Heart left ventricle (tissue), 16 donors: ENCODE measurements at regions not wholly inside any gene's neighbourhood (a gene's known extent, or its start where the extent isn't known, plus 50 kb on each side); places are given as distances from the start of the nearest gene placed in this dataset.

Source experiments
- ATAC-seq, 4 donors: fragments of 200-7000 bp; cut with Tn5 transposase; one replicate each; pipeline ENCODE4 v1.9.1; 2020 to 2022; ENCODE audit warnings: moderate library complexity in 4 of 4, mild to moderate bottlenecking in 3 of 4, moderate number of reproducible peaks in 1 of 4
- DNase-seq, 5 donors: peaks; one replicate each; pipeline ENCODE4 v3.0.0-alpha.2; 2020
- H3K27ac ChIP-seq, 12 donors: fragments of 200-600 bp; sonication (generic) in 4 of 12; one replicate each; pipeline versions ENCODE4 v1.5.0 to v1.8.0; 2016 to 2022; ENCODE audit warnings: mild to moderate bottlenecking in 2 of 12
- H3K27me3 ChIP-seq, 9 donors: fragments of 200-600 bp; sonication (generic) in 2 of 9; one replicate each; pipeline versions ENCODE4 v1.5.1 to v1.8.0; 2016 to 2022; ENCODE audit warnings: mild to moderate bottlenecking in 3 of 9
- H3K36me3 ChIP-seq, 9 donors: fragments of 200-600 bp; sonication (generic) in 2 of 9; one replicate each; pipeline versions ENCODE4 v1.5.0 to v1.8.0; 2018 to 2022; ENCODE audit warnings: mild to moderate bottlenecking in 2 of 9
- H3K4me1 ChIP-seq, 12 donors: fragments of 200-600 bp; sonication (generic) in 4 of 12; one replicate each; pipeline versions ENCODE4 v1.5.0 to v1.8.0; 2016 to 2022; ENCODE audit warnings: mild to moderate bottlenecking in 3 of 12
- H3K4me3 ChIP-seq, 12 donors: fragments of 200-600 bp; sonication (generic) in 4 of 12; one replicate each; pipeline versions ENCODE4 v1.5.0 to v1.8.0; 2017 to 2022; ENCODE audit warnings: mild to moderate bottlenecking in 9 of 12, moderate library complexity in 4 of 12
- H3K9me3 ChIP-seq, 12 donors: fragments of 200-600 bp; sonication (generic) in 4 of 12; one replicate each; pipeline versions ENCODE4 v1.5.0 to v1.8.0; 2016 to 2022; ENCODE audit warnings: mild to moderate bottlenecking in 1 of 12
- CTCF ChIP-seq, 12 donors: fragments of 200-600 bp; sonication (generic) in 4 of 12; IDR thresholded peaks; one replicate each; pipeline versions ENCODE4 v1.5.0 to v1.8.0; 2018 to 2022; ENCODE audit warnings: antibody characterized with exemption in 12 of 12, mild to moderate bottlenecking in 5 of 12
- POLR2A ChIP-seq, 2 donors: fragments of 450-650 bp; IDR thresholded peaks; one replicate each; pipeline ENCODE4 v1.6.1; 2017; ENCODE audit warnings: antibody characterized with exemption in 2 of 2, mild to moderate bottlenecking in 2 of 2, moderate library complexity in 2 of 2
- WGBS, 4 donors: extraction: QIAGEN DNeasy Blood & Tissue Kit in 2 of 4; methylation state at CpG; one replicate each; pipeline versions ENCODE4 v1.1.5 to v1.1.7; 2013 to 2018; 5-methylcytosine and 5-hydroxymethylcytosine counted together
- intact Hi-C, 10 donors: fragments of 100-400 bp; cut with DNase I; formaldehyde crosslinking; loops; one replicate each; pipeline versions ENCODE4 v1.11.1 to v1.14.2; 2022
- donor health status: ischemic (EF 13 %, LVEDD 7.1; RV severe dilation, severe dysfunction).
- donor health status: healthy with polysubstance abuse.
- donor health status: DM: no; HTN: yes; CAD: no.
- donor health status: DM: no; HTN: no; CAD: no.
- donor health status: ischemic (EF 25% LVEDD 6.9; RV normal size, moderate dysfunction).
- donor health status: ischemic (EF 25% LVEDD 5.7; RV mildly dilated, moderate dysfunction).
- donor health status: healthy.
- donor health status: DM: yes; HTN: yes; CAD: no.
- donor health status: ischemic (EF 35%, LVEDD 5.7; RV mildly dilated, moderate dysfunction).
- donor health status: nonischemic (EF 11% LVEDD 7.7; RV severe dilation, severe dysfunction).
- donor health status: DM: yes; HTN: yes; CAD: no.
- donor health status: PGD.
- donor health status: ischemic (EF 29% LVEDD 5.4; RV normal size, mild dysfunction).
- donor health status: nonischemic (EF 23%, LVEDD 6.1; RV moderate dilation, normal function).

GRCh38 chr4:138049355-138049754 is 192.8 kb downstream of the SLC7A11 start:
- Histone ChIP-seq H3K27ac (no peak overlapping the region), H3K36me3 (no peaks in the 10 kb centered on the region), H3K4me1 (no peaks in the 10 kb centered on the region), H3K4me3 (no peak overlapping the region), H3K9me3 (no peaks in the 10 kb centered on the region), H3K27me3 (no peaks in the 10 kb centered on the region)
- TF ChIP-seq CTCF (IDR thresholded peaks at IDR 0.05) (no peak), POLR2A (IDR thresholded peaks at IDR 0.05) (no peak)
- intact Hi-C loops = loop anchor here in 1 of 10 donors (10.0 kb wide), 1 partner anchor 815 kb away; no protein-coding TSS in a partner anchor
- WGBS, 4 donors = 80 to 86% (median 86%) methylated on average over 5 of the region's 5 CpGs
- ATAC-seq = no peak
- DNase-seq = no peak

- WGBS, 4 donors = 63 to 72% (median 67%) methylated on average over 5 of the region's 5 CpGs
- intact Hi-C loops = loop anchor here in 1 of 10 donors (10.0 kb wide), 1 partner anchor 818 kb away; no protein-coding TSS in a partner anchor
- no peak for ATAC-seq
Measured at GRCh38 chr4:138047290-138047689, 194.9 kb downstream of the SLC7A11 start.

GRCh38 chr4:138045036-138045435 is 197.1 kb downstream of the SLC7A11 start:
- no peaks in the 10 kb centered on the region for H3K36me3 ChIP-seq
- no peaks in the 10 kb centered on the region for H3K9me3 ChIP-seq
- H3K27ac ChIP-seq = no peak overlapping the region
- intact Hi-C loops = loop anchor here in 1 of 10 donors (10.0 kb wide), 1 partner anchor 820 kb away; no protein-coding TSS in a partner anchor
- ATAC-seq = no peak
- no peak overlapping the region for H3K4me3 ChIP-seq
- no peaks in the 10 kb centered on the region for H3K4me1 ChIP-seq
- TF ChIP-seq CTCF (IDR thresholded peaks at IDR 0.05) = no peak
- no peak for TF ChIP-seq POLR2A (IDR thresholded peaks at IDR 0.05)
- no peaks in the 10 kb centered on the region for H3K27me3 ChIP-seq
- 72 to 91% (median 84%) methylated on average over 3 of the region's 3 CpGs for WGBS, 4 donors
- no peak for DNase-seq

More at GRCh38 chr4:138047290-138047689, 194.9 kb downstream of the SLC7A11 start:
- Histone ChIP-seq H3K27me3 (no peaks in the 10 kb centered on the region), H3K27ac (no peak overlapping the region), H3K4me3 (no peak overlapping the region), H3K9me3 (no peaks in the 10 kb centered on the region), H3K4me1 (no peaks in the 10 kb centered on the region), H3K36me3 (no peaks in the 10 kb centered on the region)
- TF ChIP-seq CTCF (IDR thresholded peaks at IDR 0.05) (no peak), POLR2A (IDR thresholded peaks at IDR 0.05) (no peak)
- DNase-seq = no peak

GRCh38 chr4:138039010-138039409 is 203.1 kb downstream of the SLC7A11 start:
- H3K27ac ChIP-seq = no peak overlapping the region
- TF ChIP-seq POLR2A (IDR thresholded peaks at IDR 0.05) = no peak
- no peak for TF ChIP-seq CTCF (IDR thresholded peaks at IDR 0.05)
- no peak for DNase-seq
- no peaks in the 10 kb centered on the region for H3K27me3 ChIP-seq
- no peaks in the 10 kb centered on the region for H3K9me3 ChIP-seq
- intact Hi-C loops = loop anchor here in 9 of 10 donors (2.0 to 10.0 kb wide), 12 partner anchors 46 to 878 kb away; no protein-coding TSS in a partner anchor
- H3K36me3 ChIP-seq = no peaks in the 10 kb centered on the region
- no peak overlapping the region for H3K4me3 ChIP-seq
- peaks cover 0 to 6% (median 0%) of the 10 kb centered on the region in 12 donors for H3K4me1 ChIP-seq
- no peak for ATAC-seq
- WGBS, 4 donors = 69 to 83% (median 78%) methylated on average over 2 of the region's 2 CpGs
